Activated T-cell treated with anti-CD3 and anti-CD28 coated beads, Interleukin-2, amount 50 U/mL, for 48 hours (primary cell): ENCODE measurements at regions not wholly inside any gene's neighbourhood (a gene's known extent, or its start where the extent isn't known, plus 50 kb on each side); places are given as distances from the start of the nearest gene placed in this dataset.
A peak's percentile ranks its signal among the peaks of the same experiment; 100 is the strongest.
"Not testable (repeated sequence)": the region's sequence is repeated elsewhere in the genome, so short reads cannot be mapped to it uniquely, and the experiment has no call there.

Source experiments
- DNase-seq, 2 experiments: peaks; one replicate each; pipeline ENCODE4 v3.0.0-alpha.2; 2020

- DNase-seq: no peak
Measured at GRCh38 chr15:31433091-31433490, 106.5 kb downstream of the KLF13 start.

GRCh38 chr15:31433574-31433973 is 106.9 kb downstream of the KLF13 start:
- DNase-seq: no peak

GRCh38 chr15:31434275-31434587 is 107.6 kb downstream of the KLF13 start:
- no peak for DNase-seq

GRCh38 chr15:31434588-31435260 is 108.1 kb downstream of the KLF13 start:
- peak; percentile 88 to 90 for DNase-seq

GRCh38 chr15:31435261-31435911 is 108.8 kb downstream of the KLF13 start:
- peak; percentile 86 to 88 for DNase-seq

- peak; percentile 71 for DNase-seq
Measured at GRCh38 chr15:31435912-31436628, 109.4 kb downstream of the KLF13 start.

GRCh38 chr15:31437686-31438085 is 111.1 kb downstream of the KLF13 start:
- DNase-seq: peak; percentile 78 to 79

GRCh38 chr15:31438601-31439265 is 112.1 kb downstream of the KLF13 start:
- no peak for DNase-seq

- DNase-seq: peak; percentile 68 to 69
Measured at GRCh38 chr15:31439328-31439727, 112.7 kb downstream of the KLF13 start.

- not testable (repeated sequence) for DNase-seq
Measured at GRCh38 chr15:31440216-31440615, 113.6 kb downstream of the KLF13 start.

- peak; percentile 64 to 73 for DNase-seq
Measured at GRCh38 chr15:31440754-31441311, 114.2 kb downstream of the KLF13 start.

GRCh38 chr15:31442226-31442625 is 115.6 kb downstream of the KLF13 start:
- no peak for DNase-seq

GRCh38 chr15:31442699-31443111 is 116.1 kb downstream of the KLF13 start:
- DNase-seq: no peak

- DNase-seq: no peak
Measured at GRCh38 chr15:31444844-31445243, 118.2 kb downstream of the KLF13 start.

GRCh38 chr15:31446546-31446945 is 119.9 kb downstream of the KLF13 start:
- no peak for DNase-seq

GRCh38 chr15:31447931-31448634 is 121.4 kb downstream of the KLF13 start:
- no peak for DNase-seq

- no peak for DNase-seq
Measured at GRCh38 chr15:31448635-31448979, 122.0 kb downstream of the KLF13 start.

GRCh38 chr15:31452595-31453557 is 126.2 kb downstream of the KLF13 start:
- no peak for DNase-seq

GRCh38 chr15:31453558-31454318 is 127.1 kb downstream of the KLF13 start:
- DNase-seq: no peak

GRCh38 chr15:31455499-31455898 is 128.9 kb downstream of the KLF13 start:
- peak; percentile 17 to 20 for DNase-seq
